ENCODE measurements at regions not wholly inside any gene's neighbourhood (a gene's known extent, or its start where the extent isn't known, plus 50 kb on each side); places are given as distances from the start of the nearest gene placed in this dataset.
A peak's percentile ranks its signal among the peaks of the same experiment; 100 is the strongest.

GRCh38 chr14:56417173-56417572 lies 162.4 kb upstream of the TMEM260 start:
- Histone ChIP-seq H3K9me3 (ENCODE audit: control insufficient read depth in 2 of 3, low read length in 3 of 3) (no peaks in the 10 kb centered on the region), H3K4me3 (ENCODE audit: low read length) (no peak overlapping the region), H3K27ac (ENCODE audit: low read depth, low read length) (no peak overlapping the region), H3K4me1 (ENCODE audit: control insufficient read depth in 2 of 2, insufficient read depth in 2 of 2, low read length in 2 of 2) (no peaks in the 10 kb centered on the region), H3K27me3 (ENCODE audit: control insufficient read depth in 2 of 2, insufficient read depth in 2 of 2, low read length in 2 of 2) (no peaks in the 10 kb centered on the region), H3K36me3 (ENCODE audit: control insufficient read depth in 2 of 3, insufficient read depth in 3 of 3, low read length in 3 of 3) (no peaks in the 10 kb centered on the region)
- DNase-seq, result no peak
- CTCF ChIA-PET, result interaction anchor here (0.6 kb wide), 1 partner anchor 951 kb away, joined by 3 read pairs; no protein-coding TSS in a partner anchor
- Mint-ChIP-seq H3K4me1 (peaks cover 7 to 12% (median 10%) of the 10 kb centered on the region in 7 donors), H3K27me3 (peaks cover 4 to 12% (median 6%) of the 10 kb centered on the region in 5 donors), H3K36me3 (no peaks in the 10 kb centered on the region), H3K9me3 (peaks cover 0 to 2% (median 0%) of the 10 kb centered on the region in 11 donors), H3K27ac (no peak overlapping the region), H3K4me3 (no peak overlapping the region)
- ATAC-seq, result no peak
- POLR2A ChIA-PET, result no interaction called here
- intact Hi-C loops (cut with micrococcal nuclease), result no loop called here

- Mint-ChIP-seq H3K27ac (no peak overlapping the region), H3K4me1 (peaks cover 0 to 4% (median 0%) of the 10 kb centered on the region in 7 donors), H3K9me3 (peaks cover 0 to 2% (median 0%) of the 10 kb centered on the region in 11 donors), H3K36me3 (no peaks in the 10 kb centered on the region), H3K27me3 (peaks cover 4 to 16% (median 7%) of the 10 kb centered on the region in 5 donors), H3K4me3 (no peak overlapping the region)
- ATAC-seq (no peak), DNase-seq (no peak)
- Histone ChIP-seq H3K27ac (ENCODE audit: low read depth, low read length) (no peak overlapping the region), H3K27me3 (ENCODE audit: control insufficient read depth in 2 of 2, insufficient read depth in 2 of 2, low read length in 2 of 2) (no peaks in the 10 kb centered on the region), H3K9me3 (ENCODE audit: control insufficient read depth in 2 of 3, low read length in 3 of 3) (no peaks in the 10 kb centered on the region), H3K4me1 (ENCODE audit: control insufficient read depth in 2 of 2, insufficient read depth in 2 of 2, low read length in 2 of 2) (no peaks in the 10 kb centered on the region), H3K36me3 (ENCODE audit: control insufficient read depth in 2 of 3, insufficient read depth in 3 of 3, low read length in 3 of 3) (no peaks in the 10 kb centered on the region), H3K4me3 (ENCODE audit: low read length) (no peak overlapping the region)
- CTCF ChIA-PET, result interaction anchor here (1.2 to 1.6 kb wide), 3 partner anchors 10 to 982 kb away, joined by 3 to 4 read pairs (median 3); no protein-coding TSS in a partner anchor
- POLR2A ChIA-PET, result no interaction called here
- intact Hi-C loops (cut with micrococcal nuclease), result loop anchor here in 1 of 2 donors (10.0 kb wide), 1 partner anchor 555 kb away; no protein-coding TSS in a partner anchor
Observed at GRCh38 chr14:56419750-56420149, 159.8 kb upstream of the TMEM260 start.

- Histone ChIP-seq H3K4me1 (ENCODE audit: control insufficient read depth in 2 of 2, insufficient read depth in 2 of 2, low read length in 2 of 2) (no peaks in the 10 kb centered on the region), H3K9me3 (ENCODE audit: control insufficient read depth in 2 of 3, low read length in 3 of 3) (no peaks in the 10 kb centered on the region), H3K36me3 (ENCODE audit: control insufficient read depth in 2 of 3, insufficient read depth in 3 of 3, low read length in 3 of 3) (no peaks in the 10 kb centered on the region), H3K27me3 (ENCODE audit: control insufficient read depth in 2 of 2, insufficient read depth in 2 of 2, low read length in 2 of 2) (no peaks in the 10 kb centered on the region), H3K4me3 (ENCODE audit: low read length) (no peak overlapping the region), H3K27ac (ENCODE audit: low read depth, low read length) (no peak overlapping the region)
- intact Hi-C loops (cut with micrococcal nuclease), result loop anchor here (1.0 to 10.0 kb wide), 4 partner anchors 557 to 1209 kb away; no protein-coding TSS in a partner anchor
- H3K36me3 Mint-ChIP-seq, result no peaks in the 10 kb centered on the region
- H3K4me1 Mint-ChIP-seq, result peaks cover 0 to 4% (median 0%) of the 10 kb centered on the region in 7 donors
- POLR2A ChIA-PET, result no interaction called here
- H3K4me3 Mint-ChIP-seq, result no peak overlapping the region
- DNase-seq (no peak), ATAC-seq (no peak)
- H3K27ac Mint-ChIP-seq, result no peak overlapping the region
- peaks cover 0 to 24% (median 4%) of the 10 kb centered on the region in 5 donors for H3K27me3 Mint-ChIP-seq
- CTCF ChIA-PET, result interaction anchor here (0.8 to 1.1 kb wide), 3 partner anchors 10 to 697 kb away, joined by 3 to 4 read pairs (median 3); no protein-coding TSS in a partner anchor
- no peaks in the 10 kb centered on the region for H3K9me3 Mint-ChIP-seq
Observed at GRCh38 chr14:56422221-56422620, 157.4 kb upstream of the TMEM260 start.

- intact Hi-C loops (cut with micrococcal nuclease), result loop anchor here (1.0 to 10.0 kb wide), 4 partner anchors 558 to 1209 kb away; no protein-coding TSS in a partner anchor
- no peaks in the 10 kb centered on the region for H3K9me3 Mint-ChIP-seq
- Histone ChIP-seq H3K9me3 (ENCODE audit: control insufficient read depth in 2 of 3, low read length in 3 of 3) (no peaks in the 10 kb centered on the region), H3K27ac (ENCODE audit: low read depth, low read length) (no peak overlapping the region), H3K36me3 (ENCODE audit: control insufficient read depth in 2 of 3, insufficient read depth in 3 of 3, low read length in 3 of 3) (no peaks in the 10 kb centered on the region), H3K4me3 (ENCODE audit: low read length) (no peak overlapping the region), H3K27me3 (ENCODE audit: control insufficient read depth in 2 of 2, insufficient read depth in 2 of 2, low read length in 2 of 2) (no peaks in the 10 kb centered on the region), H3K4me1 (ENCODE audit: control insufficient read depth in 2 of 2, insufficient read depth in 2 of 2, low read length in 2 of 2) (no peaks in the 10 kb centered on the region)
- H3K4me1 Mint-ChIP-seq, result peaks cover 0 to 4% (median 0%) of the 10 kb centered on the region in 7 donors
- no peaks in the 10 kb centered on the region for H3K36me3 Mint-ChIP-seq
- peak in 6 of 9 donors; percentile 13 to 39 (median 18) for DNase-seq
- POLR2A ChIA-PET, result no interaction called here
- CTCF ChIA-PET, result interaction anchor here (0.6 to 1.1 kb wide), 4 partner anchors 9 to 698 kb away, joined by 3 to 4 read pairs (median 3); no protein-coding TSS in a partner anchor
- H3K27me3 Mint-ChIP-seq, result peaks cover 0 to 24% (median 4%) of the 10 kb centered on the region in 5 donors
- peak; percentile 38 for ATAC-seq
- no peak overlapping the region for H3K27ac Mint-ChIP-seq
- no peak overlapping the region for H3K4me3 Mint-ChIP-seq
Observed at GRCh38 chr14:56422703-56423213, 156.8 kb upstream of the TMEM260 start.

- no peak overlapping the region for H3K4me3 ChIP-seq (ENCODE audit: low read length)
- no peaks in the 10 kb centered on the region for H3K4me1 ChIP-seq (ENCODE audit: control insufficient read depth in 2 of 2, insufficient read depth in 2 of 2, low read length in 2 of 2)
- peaks cover 0 to 20% (median 4%) of the 10 kb centered on the region in 5 donors for H3K27me3 Mint-ChIP-seq
- intact Hi-C loops (cut with micrococcal nuclease), result loop anchor here in 1 of 2 donors (10.0 kb wide), 1 partner anchor 559 kb away; no protein-coding TSS in a partner anchor
- H3K4me3 Mint-ChIP-seq, result no peak overlapping the region
- no peaks in the 10 kb centered on the region for H3K36me3 ChIP-seq (ENCODE audit: control insufficient read depth in 2 of 3, insufficient read depth in 3 of 3, low read length in 3 of 3)
- CTCF ChIA-PET, result no interaction called here
- ATAC-seq, result no peak
- POLR2A ChIA-PET, result no interaction called here
- H3K9me3 Mint-ChIP-seq, result no peaks in the 10 kb centered on the region
- DNase-seq, result no peak
- no peaks in the 10 kb centered on the region for H3K9me3 ChIP-seq (ENCODE audit: control insufficient read depth in 2 of 3, low read length in 3 of 3)
- no peak overlapping the region for H3K27ac Mint-ChIP-seq
- H3K27ac ChIP-seq (ENCODE audit: low read depth, low read length), result no peak overlapping the region
- no peaks in the 10 kb centered on the region for H3K36me3 Mint-ChIP-seq
- H3K4me1 Mint-ChIP-seq, result peaks cover 0 to 4% (median 0%) of the 10 kb centered on the region in 7 donors
- no peaks in the 10 kb centered on the region for H3K27me3 ChIP-seq (ENCODE audit: control insufficient read depth in 2 of 2, insufficient read depth in 2 of 2, low read length in 2 of 2)
Observed at GRCh38 chr14:56423544-56423943, 156.1 kb upstream of the TMEM260 start.

- ChIA-PET POLR2A (no interaction called here), CTCF (no interaction called here)
- Histone ChIP-seq H3K36me3 (ENCODE audit: control insufficient read depth in 2 of 3, insufficient read depth in 3 of 3, low read length in 3 of 3) (no peaks in the 10 kb centered on the region), H3K27me3 (ENCODE audit: control insufficient read depth in 2 of 2, insufficient read depth in 2 of 2, low read length in 2 of 2) (no peaks in the 10 kb centered on the region), H3K4me1 (ENCODE audit: control insufficient read depth in 2 of 2, insufficient read depth in 2 of 2, low read length in 2 of 2) (no peaks in the 10 kb centered on the region), H3K4me3 (ENCODE audit: low read length) (no peak overlapping the region), H3K27ac (ENCODE audit: low read depth, low read length) (no peak overlapping the region), H3K9me3 (ENCODE audit: control insufficient read depth in 2 of 3, low read length in 3 of 3) (no peaks in the 10 kb centered on the region)
- Mint-ChIP-seq H3K4me3 (no peak overlapping the region), H3K27me3 (peaks cover 0 to 20% (median 8%) of the 10 kb centered on the region in 5 donors), H3K27ac (no peak overlapping the region), H3K36me3 (no peaks in the 10 kb centered on the region), H3K4me1 (no peaks in the 10 kb centered on the region), H3K9me3 (no peaks in the 10 kb centered on the region)
- intact Hi-C loops (cut with micrococcal nuclease), result no loop called here
- ATAC-seq, result no peak
- no peak for DNase-seq
Observed at GRCh38 chr14:56431013-56431412, 148.6 kb upstream of the TMEM260 start.
